SK-N-SH (cell line): ENCODE measurements at regions not wholly inside any gene's neighbourhood (a gene's known extent, or its start where the extent isn't known, plus 50 kb on each side); places are given as distances from the start of the nearest gene placed in this dataset.
A peak's percentile ranks its signal among the peaks of the same experiment; 100 is the strongest.

Source experiments
- CTCF ChIP-seq: fragments of 200-600 bp; sonication (generic); IDR thresholded peaks from 2 replicates; pipeline ENCODE4 v1.6.1; 2017; ENCODE audit warnings: antibody characterized with exemption, mild to moderate bottlenecking, moderate library complexity
- ELF1 ChIP-seq: IDR thresholded peaks from 2 replicates; pipeline ENCODE4 v1.4.0; 2012
- EP300 ChIP-seq, 2 experiments: IDR thresholded peaks; 2 replicates each; pipeline versions ENCODE4 v1.4.0 to v1.6.1; 2012; ENCODE audit warnings: borderline replicate concordance in 1 of 2, low read depth in 1 of 2, low read length in 1 of 2
- EZH2phosphoT487 ChIP-seq: fragments of 200-600 bp; sonication (generic); IDR thresholded peaks from 2 replicates; pipeline ENCODE4 v1.6.1; 2017; ENCODE audit warnings: low read depth, mixed run types, mild to moderate bottlenecking, antibody characterized with exemption, moderate library complexity, borderline replicate concordance
- GABPA ChIP-seq: IDR thresholded peaks from 2 replicates; pipeline ENCODE4 v1.4.0; 2012; ENCODE audit warnings: low read depth, mild to moderate bottlenecking
- MAX ChIP-seq: IDR thresholded peaks from 2 replicates; pipeline ENCODE4 v1.4.0; 2012; ENCODE audit warnings: low read depth
- MEF2A ChIP-seq: IDR thresholded peaks from 2 replicates; pipeline ENCODE4 v1.4.0; 2012; ENCODE audit warnings: low read depth, borderline replicate concordance
- PBX3 ChIP-seq: IDR thresholded peaks from 2 replicates; pipeline ENCODE4; 2012
- POLR2AphosphoS5 ChIP-seq: IDR thresholded peaks from 2 replicates; pipeline ENCODE4 v1.6.1; 2012; ENCODE audit warnings: low read depth, low read length
- RAD21 ChIP-seq: IDR thresholded peaks from 2 replicates; pipeline ENCODE4 v1.6.1; 2012; ENCODE audit warnings: mild to moderate bottlenecking, low read length
- RCOR1 ChIP-seq: fragments of 150-350 bp; IDR thresholded peaks from 2 replicates; pipeline ENCODE4 v1.6.1; 2017; ENCODE audit warnings: antibody characterized with exemption, low read length
- RFX5 ChIP-seq: IDR thresholded peaks from 2 replicates; pipeline ENCODE4 v1.6.1; 2012; ENCODE audit warnings: mild to moderate bottlenecking, improper control_type of control experiment, low read length
- SIN3A ChIP-seq: IDR thresholded peaks from 2 replicates; pipeline ENCODE4 v1.6.1; 2012; ENCODE audit warnings: low read depth, mild to moderate bottlenecking, low read length, moderate library complexity, borderline replicate concordance
- TAF1 ChIP-seq: IDR thresholded peaks from 2 replicates; pipeline ENCODE4 v1.6.1; 2012; ENCODE audit warnings: low read depth, mild to moderate bottlenecking, low read length, moderate library complexity, borderline replicate concordance
- TEAD4 ChIP-seq: IDR thresholded peaks from 2 replicates; pipeline ENCODE4 v1.4.0; 2012; ENCODE audit warnings: mild to moderate bottlenecking, borderline replicate concordance; ENCODE audit not compliant: insufficient read depth
- USF2 ChIP-seq: fragments of 150-350 bp; IDR thresholded peaks from 2 replicates; pipeline ENCODE4 v1.6.1; 2017; ENCODE audit warnings: antibody characterized with exemption, low read length, low read depth, borderline replicate concordance
- YY1 ChIP-seq: IDR thresholded peaks from 2 replicates; pipeline ENCODE4 v1.4.0; 2012; ENCODE audit warnings: low read depth, mild to moderate bottlenecking

GRCh38 chr2:67259556-67260342 lies 137.4 kb upstream of the ETAA1 start (continued):
- TF ChIP-seq PBX3: peak; percentile 93
- no peak; the same call in 1 of the 2 replicates for TF ChIP-seq RAD21
- TF ChIP-seq TAF1: no peak
- no peak for TF ChIP-seq USF2
- TF ChIP-seq YY1: no peak
- peak; percentile 92 for TF ChIP-seq MEF2A
- TF ChIP-seq CTCF: no peak
- TF ChIP-seq EP300 (IDR thresholded peaks at IDR 0.05; ENCODE audit: borderline replicate concordance in 1 of 2, low read depth in 1 of 2, low read length in 1 of 2): peak; percentile 90 to 94
- TF ChIP-seq TEAD4: peak; percentile 83; the same call in 1 of the 2 replicates
- TF ChIP-seq RCOR1: peak; percentile 83; the same call in 1 of the 2 replicates
- TF ChIP-seq EZH2phosphoT487: no peak
- TF ChIP-seq ELF1: peak; percentile 41; the same call in 1 of the 2 replicates
- TF ChIP-seq RFX5: no peak
- TF ChIP-seq MAX: peak; percentile 75; the same call in 1 of the 2 replicates
- peak; percentile 87 for TF ChIP-seq POLR2AphosphoS5
- no peak for TF ChIP-seq GABPA
- peak; percentile 82 for TF ChIP-seq SIN3A
- TF ChIP-seq, all 33 proteins: peak for 18
